CD4-positive, CD25-positive, alpha-beta regulatory T cell (primary cell): ENCODE measurements at regions not wholly inside any gene's neighbourhood (a gene's known extent, or its start where the extent isn't known, plus 50 kb on each side); places are given as distances from the start of the nearest gene placed in this dataset.

ENCODE experiments used
- ATAC-seq, 2 donors: fragments of 150-1000 bp; cut with Tn5 transposase; one replicate each; pipeline ENCODE4 v1.10.0; 2021; ENCODE audit warnings: low read depth in 2 of 2, moderate number of reproducible peaks in 2 of 2, moderate library complexity in 1 of 2
- DNase-seq, 3 donors: peaks; one replicate each; pipeline versions ENCODE4 v3.0.0 to v3.0.0-alpha.2; 2012 to 2022; ENCODE audit warnings: mixed read lengths in 1 of 3
- H3K27ac ChIP-seq: one replicate; pipeline ENCODE4 v1.7.0; 2013; ENCODE audit warnings: mild to moderate bottlenecking, low read length; ENCODE audit not compliant: insufficient read depth, poor library complexity, severe bottlenecking
- H3K27me3 ChIP-seq: one replicate; pipeline ENCODE4 v1.7.0; 2013; ENCODE audit warnings: low read length; ENCODE audit not compliant: control insufficient read depth, insufficient read depth
- H3K36me3 ChIP-seq: one replicate; pipeline ENCODE4 v1.7.0; 2013; ENCODE audit warnings: mild to moderate bottlenecking, low read length, moderate library complexity; ENCODE audit not compliant: control insufficient read depth, insufficient read depth
- H3K4me1 ChIP-seq: 2 replicates; pipeline ENCODE4 v1.7.0; 2013; ENCODE audit warnings: mild to moderate bottlenecking, low read length; ENCODE audit not compliant: insufficient read depth, control insufficient read depth, poor library complexity, severe bottlenecking
- H3K4me3 ChIP-seq: one replicate; pipeline ENCODE4 v1.7.0; 2013; ENCODE audit warnings: low read depth, mild to moderate bottlenecking, low read length, moderate library complexity
- H3K9me3 ChIP-seq, 2 experiments: 1 replicate in 1 of 2; 2 replicates in 1 of 2; pipeline ENCODE4 v1.7.0; 2013; ENCODE audit warnings: low read length in 2 of 2, mild to moderate bottlenecking in 1 of 2, moderate library complexity in 1 of 2; ENCODE audit not compliant: control insufficient read depth in 2 of 2
- H3K27ac Mint-ChIP-seq, 3 donors: one replicate each; pipeline ENCODE4 v1.8.0; 2020 to 2022; ENCODE audit warnings: mild to moderate bottlenecking in 3 of 3, mixed read lengths in 3 of 3, moderate library complexity in 2 of 3
- H3K27me3 Mint-ChIP-seq: one replicate; pipeline ENCODE4 v1.8.0; 2022; ENCODE audit warnings: mild to moderate bottlenecking, mixed read lengths
- H3K36me3 Mint-ChIP-seq: one replicate; pipeline ENCODE4 v1.8.0; 2020; ENCODE audit warnings: mixed read lengths
- H3K4me1 Mint-ChIP-seq, 4 donors: one replicate each; pipeline ENCODE4 v1.8.0; 2020 to 2022; ENCODE audit warnings: mixed read lengths in 4 of 4, mild to moderate bottlenecking in 1 of 4
- H3K4me3 Mint-ChIP-seq, 4 donors: one replicate each; pipeline ENCODE4 v1.8.0; 2020 to 2022; ENCODE audit warnings: mild to moderate bottlenecking in 4 of 4, mixed read lengths in 4 of 4, moderate library complexity in 3 of 4
- H3K9me3 Mint-ChIP-seq, 7 donors: one replicate each; pipeline ENCODE4 v1.8.0; 2020 to 2022; ENCODE audit warnings: mixed read lengths in 7 of 7, mild to moderate bottlenecking in 3 of 7, moderate library complexity in 2 of 7

DNA sequence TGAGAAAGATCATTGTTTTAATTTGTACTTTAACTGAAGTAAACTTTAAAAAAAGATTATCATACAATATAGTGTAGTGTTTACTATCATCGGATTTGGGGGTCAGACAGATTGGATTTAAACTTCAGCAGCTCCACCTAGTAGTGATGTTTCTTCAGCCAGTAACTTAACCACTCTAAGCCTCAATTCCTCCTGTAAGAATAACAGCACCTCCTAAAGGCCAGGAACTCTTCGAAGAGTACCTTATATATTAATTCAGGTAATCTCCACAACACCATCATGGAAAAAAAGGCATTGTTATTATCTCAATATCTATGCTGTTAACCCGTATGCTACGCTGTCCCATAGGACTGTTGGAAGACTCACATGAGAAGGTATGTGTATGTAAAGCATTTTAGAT lies 69.0 kb upstream of the DLGAP1 start:
- no peak overlapping the region for H3K27ac Mint-ChIP-seq
- H3K4me3 Mint-ChIP-seq: no peak overlapping the region
- H3K9me3 ChIP-seq: no peaks in the 10 kb centered on the region
- no peaks in the 10 kb centered on the region for H3K27me3 Mint-ChIP-seq
- no peaks in the 10 kb centered on the region for H3K4me1 ChIP-seq
- H3K4me1 Mint-ChIP-seq: no peaks in the 10 kb centered on the region
- peaks cover 0 to 16% (median 10%) of the 10 kb centered on the region in 7 donors for H3K9me3 Mint-ChIP-seq
- ATAC-seq: no peak
- H3K36me3 ChIP-seq: no peaks in the 10 kb centered on the region
- no peaks in the 10 kb centered on the region for H3K36me3 Mint-ChIP-seq
- H3K4me3 ChIP-seq: no peak overlapping the region
- DNase-seq: no peak
- H3K27ac ChIP-seq: no peak overlapping the region
- H3K27me3 ChIP-seq: no peaks in the 10 kb centered on the region

DNA sequence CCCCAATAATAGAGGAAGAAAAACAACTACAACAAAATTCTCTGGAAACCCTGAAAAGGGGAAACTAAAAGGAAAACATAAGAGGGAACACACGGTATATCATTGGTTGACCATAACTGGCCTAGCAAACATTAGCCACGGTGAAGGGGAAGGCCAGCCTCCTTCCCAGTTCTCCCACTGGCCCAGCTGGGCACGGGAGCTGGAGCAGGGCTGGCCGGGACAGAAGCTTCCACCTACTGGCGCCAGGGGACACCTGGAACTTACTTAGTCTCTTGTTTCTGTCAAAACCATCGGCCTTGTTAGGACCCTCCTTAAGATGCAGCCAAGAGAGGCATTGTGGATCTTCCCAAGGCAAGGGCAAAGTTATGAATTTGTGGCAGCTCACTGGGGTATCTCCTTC lies 56.1 kb upstream of the DLGAP1 start:
- H3K4me1 Mint-ChIP-seq: no peaks in the 10 kb centered on the region
- H3K27ac Mint-ChIP-seq: no peak overlapping the region
- Histone ChIP-seq H3K27me3 (no peaks in the 10 kb centered on the region), H3K27ac (no peak overlapping the region), H3K9me3 (no peaks in the 10 kb centered on the region), H3K36me3 (no peaks in the 10 kb centered on the region), H3K4me1 (no peaks in the 10 kb centered on the region), H3K4me3 (no peak overlapping the region)
- no peaks in the 10 kb centered on the region for H3K27me3 Mint-ChIP-seq
- no peak for ATAC-seq
- no peaks in the 10 kb centered on the region for H3K36me3 Mint-ChIP-seq
- DNase-seq: no peak
- peaks cover 0 to 7% (median 5%) of the 10 kb centered on the region in 7 donors for H3K9me3 Mint-ChIP-seq
- no peak overlapping the region for H3K4me3 Mint-ChIP-seq

DNA sequence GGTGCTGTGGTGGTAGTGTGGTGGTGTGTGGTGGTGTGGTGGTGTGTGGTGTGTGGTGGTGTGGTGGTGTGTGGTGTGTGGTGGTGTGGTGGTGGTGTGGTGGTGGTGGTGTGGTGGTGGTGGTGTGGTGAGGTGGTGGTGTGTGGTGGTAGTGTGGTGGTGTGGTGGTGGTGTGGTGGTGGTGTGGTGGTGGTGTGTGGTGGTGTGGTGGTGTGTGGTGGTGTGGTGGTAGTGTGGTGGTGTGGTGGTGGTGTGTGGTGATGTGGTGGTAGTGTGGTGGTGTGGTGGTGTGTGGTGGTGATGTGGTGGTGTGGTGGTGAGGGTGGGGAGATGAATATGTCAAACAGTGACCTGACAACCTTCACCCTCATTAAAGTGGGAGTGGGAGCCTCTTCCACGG lies 55.6 kb upstream of the DLGAP1 start:
- ATAC-seq (no peak), DNase-seq (peak in 1 of 3 donors; percentile 10)
- H3K9me3 Mint-ChIP-seq: peaks cover 0 to 10% (median 5%) of the 10 kb centered on the region in 7 donors
- H3K4me1 Mint-ChIP-seq: no peaks in the 10 kb centered on the region
- H3K36me3 ChIP-seq: no peaks in the 10 kb centered on the region
- H3K27ac Mint-ChIP-seq: no peak overlapping the region
- no peaks in the 10 kb centered on the region for H3K36me3 Mint-ChIP-seq
- no peaks in the 10 kb centered on the region for H3K4me1 ChIP-seq
- H3K4me3 ChIP-seq: no peak overlapping the region
- no peaks in the 10 kb centered on the region for H3K9me3 ChIP-seq
- no peaks in the 10 kb centered on the region for H3K27me3 Mint-ChIP-seq
- H3K4me3 Mint-ChIP-seq: no peak overlapping the region
- H3K27me3 ChIP-seq: no peaks in the 10 kb centered on the region
- H3K27ac ChIP-seq: no peak overlapping the region

DNA sequence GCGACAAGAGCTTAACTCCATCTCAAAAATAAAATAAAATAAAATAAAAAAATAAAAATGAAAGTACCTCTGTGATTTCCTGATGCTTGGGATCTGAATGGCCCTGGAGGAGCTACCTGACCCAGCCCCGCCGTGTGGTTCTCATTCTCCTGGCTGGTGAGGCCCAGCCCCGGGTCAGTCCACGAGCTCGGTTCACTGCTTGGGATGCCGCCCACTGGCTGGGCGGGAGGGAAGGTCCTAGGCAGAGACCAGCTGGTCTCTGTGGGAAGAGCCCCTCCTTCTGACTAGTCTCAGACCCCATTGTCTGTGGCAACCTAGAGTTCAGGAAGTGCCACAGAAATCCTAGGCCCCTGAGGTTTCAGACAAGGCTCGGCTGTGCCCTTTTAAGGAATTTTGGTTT lies 55.1 kb upstream of the DLGAP1 start:
- Histone ChIP-seq H3K27ac (no peak overlapping the region), H3K27me3 (no peaks in the 10 kb centered on the region), H3K4me1 (no peaks in the 10 kb centered on the region), H3K9me3 (no peaks in the 10 kb centered on the region), H3K36me3 (no peaks in the 10 kb centered on the region), H3K4me3 (no peak overlapping the region)
- peaks cover 0 to 10% (median 5%) of the 10 kb centered on the region in 7 donors for H3K9me3 Mint-ChIP-seq
- no peaks in the 10 kb centered on the region for H3K4me1 Mint-ChIP-seq
- no peak for DNase-seq
- H3K27ac Mint-ChIP-seq: no peak overlapping the region
- H3K4me3 Mint-ChIP-seq: no peak overlapping the region
- H3K27me3 Mint-ChIP-seq: no peaks in the 10 kb centered on the region
- ATAC-seq: no peak
- H3K36me3 Mint-ChIP-seq: no peaks in the 10 kb centered on the region
